GM19438 (cell line): ENCODE measurements at regions not wholly inside any gene's neighbourhood (a gene's known extent, or its start where the extent isn't known, plus 50 kb on each side); places are given as distances from the start of the nearest gene placed in this dataset.
"Not testable (repeated sequence)": the region's sequence is repeated elsewhere in the genome, so short reads cannot be mapped to it uniquely, and the experiment has no call there.

ENCODE experiments used
- ATAC-seq: cut with Tn5 transposase; IDR thresholded peaks from one replicate; pipeline ENCODE4 v1.9.1; 2021; ENCODE audit warnings: low read depth; ENCODE audit not compliant: unreplicated experiment

- ATAC-seq, result no peak
These were observed 200.5 kb downstream of the HINT1 start for GRCh38 chr5:130964231-130965202.

DNA sequence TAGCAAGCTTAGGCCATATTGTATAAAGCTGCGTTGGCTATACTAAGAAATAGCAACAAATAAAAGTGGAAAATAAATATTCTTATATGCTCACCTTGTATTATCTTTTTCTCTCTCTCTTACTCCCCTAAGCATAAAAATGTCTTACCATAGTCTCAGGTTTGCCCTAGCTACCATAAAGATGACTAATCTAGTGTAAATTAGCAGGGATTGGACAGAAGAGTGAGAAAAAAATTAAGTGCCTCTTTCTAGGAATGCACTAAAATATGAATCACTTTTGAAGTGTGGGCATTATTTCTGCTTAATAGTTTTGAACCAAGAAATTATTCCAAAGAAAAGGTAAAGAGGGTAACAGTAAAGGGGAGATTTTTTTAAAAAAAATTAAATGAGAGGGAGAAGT is 201.3 kb downstream of the HINT1 start:
- ATAC-seq, result no peak

- no peak for ATAC-seq
These were observed 207.9 kb downstream of the HINT1 start for GRCh38 chr5:130957151-130957550.

GRCh38 chr5:130955041-130955440 is 210.0 kb downstream of the HINT1 start:
- no peak for ATAC-seq

DNA sequence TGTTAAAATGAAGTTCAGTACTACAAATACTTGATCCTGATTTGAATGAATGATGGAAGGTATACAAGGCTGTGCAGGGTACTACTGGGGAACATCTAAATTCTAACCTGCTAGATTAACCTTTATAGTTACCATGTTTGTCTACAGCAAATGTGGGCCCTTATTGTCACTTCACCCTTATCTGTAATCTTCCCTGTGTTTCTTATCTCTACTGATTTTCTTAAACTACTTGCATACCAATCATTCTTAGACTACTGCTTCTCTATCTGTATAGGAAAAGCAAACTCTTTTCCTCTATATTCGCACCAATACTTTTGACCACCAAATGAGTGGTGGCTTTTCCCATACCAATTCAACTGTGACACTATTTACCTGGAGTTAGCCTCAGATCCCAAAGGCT is 210.7 kb downstream of the HINT1 start:
- no peak for ATAC-seq

DNA sequence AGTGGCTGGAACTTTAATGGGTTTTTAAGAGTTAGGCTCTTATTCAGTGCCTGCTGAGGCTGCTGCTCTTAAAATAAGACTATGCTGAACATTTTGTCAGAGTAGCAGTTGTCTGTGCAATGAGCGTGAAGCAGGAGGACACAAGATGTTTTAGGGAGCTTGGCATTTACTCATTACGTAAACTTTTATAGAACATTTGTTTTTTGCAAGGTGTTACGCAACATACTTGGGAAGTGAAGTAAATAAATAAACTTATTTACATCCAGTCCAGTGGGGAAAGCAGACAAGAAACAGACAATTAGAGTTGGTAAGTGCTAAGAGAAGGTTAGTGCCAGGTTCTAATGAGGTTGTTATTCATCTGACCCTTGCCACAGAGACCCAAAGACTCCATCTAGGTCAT is 226.0 kb downstream of the HINT1 start:
- no peak for ATAC-seq

- no peak for ATAC-seq
These were observed 228.0 kb downstream of the HINT1 start for GRCh38 chr5:130937046-130937445.

DNA sequence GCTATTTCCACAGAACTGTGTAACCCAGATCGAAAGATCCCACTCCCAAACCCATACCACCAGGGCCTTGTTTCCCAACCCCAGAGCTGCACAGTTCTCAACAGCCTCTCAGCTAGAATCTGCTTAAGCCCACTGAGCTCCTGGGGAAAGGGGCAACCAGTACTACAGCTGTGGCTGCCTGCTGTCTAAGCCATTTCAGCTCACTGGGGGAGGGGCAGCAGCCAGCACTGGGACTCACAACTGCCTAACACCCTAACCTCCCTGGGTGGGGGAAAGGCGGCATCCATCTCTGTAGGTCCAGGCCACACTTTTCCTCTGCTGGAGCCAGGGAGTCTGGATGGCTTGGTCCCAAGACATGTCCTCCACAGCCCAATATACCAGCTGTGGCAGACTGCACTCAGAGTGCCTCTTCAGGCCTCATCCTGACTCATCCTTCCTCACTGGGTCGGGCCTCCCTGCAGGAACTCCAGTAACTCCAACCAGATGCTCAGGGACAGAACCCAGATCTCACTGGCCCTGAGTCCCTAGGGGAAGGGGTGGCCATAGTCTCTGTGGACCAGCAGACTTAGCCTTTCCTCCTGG is 241.4 kb downstream of the HINT1 start:
- no peak for ATAC-seq

DNA sequence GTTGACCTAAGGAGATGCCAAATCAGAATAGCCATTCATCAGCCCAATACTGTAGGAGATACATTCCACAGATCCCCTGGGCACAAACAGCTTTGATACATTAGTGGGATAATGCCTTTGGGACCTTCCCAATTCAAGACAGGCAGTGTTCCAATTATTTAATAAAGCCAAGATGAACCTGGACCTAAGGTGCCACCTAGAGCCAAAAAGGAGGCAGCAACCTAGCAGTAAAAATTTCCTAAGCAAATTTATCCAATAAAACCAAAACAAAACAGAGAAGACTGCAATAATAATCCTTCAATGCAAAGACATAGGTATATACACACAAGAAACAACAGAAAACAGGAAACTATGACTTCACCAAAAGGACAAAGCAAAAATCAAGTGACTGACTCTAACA is 253.0 kb downstream of the HINT1 start:
- ATAC-seq, result no peak

GRCh38 chr5:130908186-130908585 is 256.9 kb downstream of the HINT1 start:
- ATAC-seq, result no peak

DNA sequence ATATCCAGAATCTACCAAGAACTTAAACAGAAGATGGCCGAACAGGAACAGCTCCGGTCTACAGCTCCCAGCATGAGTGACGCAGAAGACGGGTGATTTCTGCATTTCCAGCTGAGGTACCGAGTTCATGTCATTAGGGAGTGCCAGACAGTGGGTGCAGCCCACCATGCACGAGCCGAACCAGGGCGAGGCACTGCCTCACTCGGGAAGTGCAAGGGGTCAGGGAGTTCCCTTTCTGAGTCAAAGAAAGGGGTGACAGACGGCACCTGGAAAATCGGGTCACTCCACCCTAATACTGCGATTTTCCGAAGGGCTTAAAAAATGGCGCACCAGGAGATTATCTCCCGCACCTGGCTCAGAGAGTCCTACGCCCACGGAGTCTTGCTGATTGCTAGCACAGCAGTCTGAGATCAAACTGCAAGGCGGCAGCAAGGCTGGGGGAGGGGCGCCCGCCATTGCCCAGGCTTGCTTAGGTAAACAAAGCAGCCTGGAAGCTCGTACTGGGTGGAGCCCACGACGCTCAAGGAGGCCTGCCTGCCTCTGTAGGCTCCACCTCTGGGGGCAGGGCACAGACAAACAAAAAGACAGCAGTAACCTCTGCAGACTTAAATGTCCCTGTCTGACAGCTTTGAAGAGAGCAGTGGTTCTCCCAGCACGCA is 267.4 kb downstream of the HINT1 start:
- ATAC-seq, result not testable (repeated sequence)

DNA sequence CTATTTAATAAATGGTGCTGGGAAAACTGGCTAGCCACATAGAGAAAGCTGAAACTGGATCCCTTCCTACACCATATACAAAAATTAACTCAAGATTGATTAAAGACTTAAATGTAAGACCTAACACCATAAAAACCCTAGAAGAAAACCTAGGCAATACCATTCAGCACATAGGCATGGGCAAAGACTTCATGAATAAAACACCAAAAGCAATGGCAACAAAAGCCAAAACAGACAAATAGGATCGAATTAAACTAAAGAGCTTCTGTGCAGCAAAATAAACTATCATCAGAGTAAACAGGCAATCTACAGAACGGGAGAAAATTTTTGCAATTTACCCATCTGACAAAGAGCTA is 267.9 kb downstream of the HINT1 start:
- ATAC-seq, result not testable (repeated sequence)

DNA sequence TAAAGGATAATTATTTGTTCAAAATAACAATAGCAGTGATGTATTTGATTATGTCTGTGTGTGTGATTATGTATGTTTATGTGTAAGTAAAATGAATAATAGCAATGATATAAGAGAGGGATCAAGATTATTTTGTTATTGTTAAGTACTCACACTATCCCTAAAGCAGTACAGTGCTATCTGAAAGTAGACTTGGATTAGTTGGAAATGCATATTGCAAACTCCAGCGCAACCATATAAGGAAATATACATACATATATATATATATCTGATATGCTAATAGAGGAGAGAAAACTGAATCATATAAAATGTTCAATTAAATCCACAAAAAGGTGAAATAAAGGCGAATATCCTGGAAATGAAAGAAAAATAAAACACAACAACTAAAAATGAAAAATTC is 268.4 kb downstream of the HINT1 start:
- ATAC-seq, result no peak

DNA sequence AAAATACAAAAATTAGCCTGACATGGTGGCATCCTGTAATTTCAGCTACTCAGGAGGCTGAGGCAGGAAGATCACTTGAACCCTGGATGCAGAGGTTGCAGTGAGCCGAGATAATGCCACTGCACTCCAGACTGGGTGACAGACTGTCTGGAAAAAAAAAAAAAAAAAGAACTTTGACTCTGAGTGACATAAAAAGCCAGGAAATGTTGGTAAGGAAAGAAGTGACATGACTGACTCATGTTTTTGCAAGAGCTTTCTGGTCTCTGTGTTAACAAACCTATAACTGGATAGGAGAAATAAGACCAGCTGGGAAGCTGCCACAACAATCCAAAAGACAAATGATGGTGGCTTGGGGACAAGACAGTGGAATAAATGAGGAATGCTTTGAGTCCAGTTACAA is 272.1 kb downstream of the HINT1 start:
- no peak for ATAC-seq

GRCh38 chr5:130890610-130891009 is 274.4 kb downstream of the HINT1 start:
- ATAC-seq, result no peak

- ATAC-seq, result no peak
These were observed 279.4 kb downstream of the HINT1 start for GRCh38 chr5:130885691-130886090.

GRCh38 chr5:130885027-130885426 is 280.0 kb downstream of the HINT1 start:
- ATAC-seq, result no peak

GRCh38 chr5:130884023-130884422 is 281.0 kb downstream of the HINT1 start:
- no peak for ATAC-seq

DNA sequence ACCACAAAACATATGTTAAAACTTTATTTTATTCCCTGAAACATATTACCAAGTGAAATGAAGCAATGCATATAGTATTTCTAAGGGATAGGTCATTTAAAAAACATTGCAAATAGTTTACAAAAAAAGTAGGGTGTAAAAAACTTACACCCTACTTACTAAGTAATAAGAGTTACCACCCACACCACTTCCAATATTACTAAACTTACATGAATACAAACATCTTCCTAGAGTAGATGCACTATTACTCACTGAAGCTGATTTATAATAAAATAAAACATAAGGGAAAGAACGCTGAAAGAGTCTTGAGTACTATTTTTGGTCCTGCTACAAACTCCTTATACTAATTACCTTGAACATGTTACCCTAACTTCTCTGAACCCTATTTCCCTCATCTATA is 289.4 kb downstream of the HINT1 start:
- no peak for ATAC-seq

DNA sequence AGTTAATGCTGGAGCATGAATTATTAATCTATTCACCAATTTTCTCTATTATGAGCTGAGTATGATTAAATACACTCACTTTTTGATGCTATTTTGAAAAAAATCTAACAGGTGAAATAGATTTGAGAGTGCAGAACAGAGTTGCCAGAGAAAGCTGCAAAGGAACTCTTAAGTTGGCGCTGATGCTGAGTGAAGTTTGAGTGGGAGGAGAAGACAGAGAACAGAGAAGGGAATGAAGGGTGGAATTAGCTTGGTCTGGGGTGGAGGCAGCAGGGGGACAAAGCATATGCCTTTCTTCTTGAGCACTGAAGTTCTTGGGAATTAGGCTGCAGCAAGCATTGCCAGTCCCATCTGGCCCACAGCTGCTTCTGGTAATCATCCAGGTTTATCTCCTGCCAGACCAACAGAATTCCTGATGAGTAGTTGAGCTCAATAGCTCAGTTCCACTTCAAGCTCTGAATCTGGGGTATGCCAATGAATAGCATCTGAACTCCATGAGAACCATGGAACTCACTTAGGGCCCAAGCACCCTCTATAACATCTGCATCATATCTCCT is 290.1 kb downstream of the HINT1 start:
- no peak for ATAC-seq

GRCh38 chr5:130871346-130872086 is 293.5 kb downstream of the HINT1 start:
- peak; percentile 73 for ATAC-seq
